ENCODE measurements at regions not wholly inside any gene's neighbourhood (a gene's known extent, or its start where the extent isn't known, plus 50 kb on each side); places are given as distances from the start of the nearest gene placed in this dataset.

GRCh38 chr11:31883435-31883834 lies 72.3 kb upstream of the PAX6 start:
- FAIRE-seq, result no peak
- TF ChIP-seq POLR2A (IDR thresholded peaks at IDR 0.05; ENCODE audit: low read depth, low read length) (no peak), TAF1 (IDR thresholded peaks at IDR 0.05; ENCODE audit: borderline replicate concordance, low read depth, low read length) (no peak), POLR2AphosphoS5 (IDR thresholded peaks at IDR 0.05; ENCODE audit: low read depth, low read length) (no peak)
- DNase-seq (ENCODE audit: insufficient read length), result no peak

- TF ChIP-seq POLR2AphosphoS5 (IDR thresholded peaks at IDR 0.05; ENCODE audit: low read depth, low read length) (no peak), TAF1 (IDR thresholded peaks at IDR 0.05; ENCODE audit: borderline replicate concordance, low read depth, low read length) (no peak), POLR2A (IDR thresholded peaks at IDR 0.05; ENCODE audit: low read depth, low read length) (no peak)
- FAIRE-seq (no peak), DNase-seq (ENCODE audit: insufficient read length) (no peak)
Measured at GRCh38 chr11:31882951-31883392, 71.8 kb upstream of the PAX6 start.

- FAIRE-seq, result no peak
Measured at GRCh38 chr11:31881825-31882224, 70.7 kb upstream of the PAX6 start.

GRCh38 chr11:31879681-31880080 lies 68.6 kb upstream of the PAX6 start:
- DNase-seq (ENCODE audit: insufficient read length), result no peak
- no peak for FAIRE-seq
- TF ChIP-seq POLR2AphosphoS5 (IDR thresholded peaks at IDR 0.05; ENCODE audit: low read depth, low read length), result no peak

More at GRCh38 chr11:31881825-31882224, 70.7 kb upstream of the PAX6 start:
- no peak for TF ChIP-seq POLR2A (IDR thresholded peaks at IDR 0.05; ENCODE audit: low read depth, low read length)
- TF ChIP-seq TAF1 (IDR thresholded peaks at IDR 0.05; ENCODE audit: borderline replicate concordance, low read depth, low read length), result no peak
- TF ChIP-seq POLR2AphosphoS5 (IDR thresholded peaks at IDR 0.05; ENCODE audit: low read depth, low read length), result no peak
- DNase-seq (ENCODE audit: insufficient read length), result no peak

GRCh38 chr11:31877863-31878262 lies 66.7 kb upstream of the PAX6 start:
- TF ChIP-seq TAF1 (IDR thresholded peaks at IDR 0.05; ENCODE audit: borderline replicate concordance, low read depth, low read length) (no peak), POLR2A (IDR thresholded peaks at IDR 0.05; ENCODE audit: low read depth, low read length) (no peak), POLR2AphosphoS5 (IDR thresholded peaks at IDR 0.05; ENCODE audit: low read depth, low read length) (no peak)
- DNase-seq (ENCODE audit: insufficient read length), result no peak
- FAIRE-seq, result no peak

GRCh38 chr11:31877083-31877482 lies 66.0 kb upstream of the PAX6 start:
- TF ChIP-seq TAF1 (IDR thresholded peaks at IDR 0.05; ENCODE audit: borderline replicate concordance, low read depth, low read length) (no peak), POLR2A (IDR thresholded peaks at IDR 0.05; ENCODE audit: low read depth, low read length) (no peak), POLR2AphosphoS5 (IDR thresholded peaks at IDR 0.05; ENCODE audit: low read depth, low read length) (no peak)
- DNase-seq (ENCODE audit: insufficient read length) (no peak), FAIRE-seq (no peak)

- TF ChIP-seq TAF1 (IDR thresholded peaks at IDR 0.05; ENCODE audit: borderline replicate concordance, low read depth, low read length), result no peak
- TF ChIP-seq POLR2AphosphoS5 (IDR thresholded peaks at IDR 0.05; ENCODE audit: low read depth, low read length), result no peak
- TF ChIP-seq POLR2A (IDR thresholded peaks at IDR 0.05; ENCODE audit: low read depth, low read length), result no peak
- DNase-seq (ENCODE audit: insufficient read length) (no peak), FAIRE-seq (no peak)
Measured at GRCh38 chr11:31875866-31876560, 64.9 kb upstream of the PAX6 start.

GRCh38 chr11:31874631-31875191 lies 63.6 kb upstream of the PAX6 start:
- DNase-seq (ENCODE audit: insufficient read length) (no peak), FAIRE-seq (no peak)
- no peak for TF ChIP-seq POLR2AphosphoS5 (IDR thresholded peaks at IDR 0.05; ENCODE audit: low read depth, low read length)
- no peak for TF ChIP-seq TAF1 (IDR thresholded peaks at IDR 0.05; ENCODE audit: borderline replicate concordance, low read depth, low read length)
- no peak for TF ChIP-seq POLR2A (IDR thresholded peaks at IDR 0.05; ENCODE audit: low read depth, low read length)

- FAIRE-seq (no peak), DNase-seq (ENCODE audit: insufficient read length) (no peak)
- no peak for TF ChIP-seq POLR2AphosphoS5 (IDR thresholded peaks at IDR 0.05; ENCODE audit: low read depth, low read length)
- TF ChIP-seq POLR2A (IDR thresholded peaks at IDR 0.05; ENCODE audit: low read depth, low read length), result no peak
- TF ChIP-seq TAF1 (IDR thresholded peaks at IDR 0.05; ENCODE audit: borderline replicate concordance, low read depth, low read length), result no peak
Measured at GRCh38 chr11:31873124-31873523, 62.0 kb upstream of the PAX6 start.

- TF ChIP-seq POLR2AphosphoS5 (IDR thresholded peaks at IDR 0.05; ENCODE audit: low read depth, low read length) (no peak), TAF1 (IDR thresholded peaks at IDR 0.05; ENCODE audit: borderline replicate concordance, low read depth, low read length) (no peak), POLR2A (IDR thresholded peaks at IDR 0.05; ENCODE audit: low read depth, low read length) (no peak)
- no peak for FAIRE-seq
- no peak for DNase-seq (ENCODE audit: insufficient read length)
Measured at GRCh38 chr11:31872076-31872443, 60.9 kb upstream of the PAX6 start.

GRCh38 chr11:31871310-31872075 lies 60.4 kb upstream of the PAX6 start:
- DNase-seq (ENCODE audit: insufficient read length) (no peak), FAIRE-seq (no peak)
- TF ChIP-seq POLR2A (IDR thresholded peaks at IDR 0.05; ENCODE audit: low read depth, low read length), result no peak
- no peak for TF ChIP-seq POLR2AphosphoS5 (IDR thresholded peaks at IDR 0.05; ENCODE audit: low read depth, low read length)
- no peak for TF ChIP-seq TAF1 (IDR thresholded peaks at IDR 0.05; ENCODE audit: borderline replicate concordance, low read depth, low read length)

Measured in GM12892 (cell line).